HepG2 (cell line): ENCODE measurements at regions not wholly inside any gene's neighbourhood (a gene's known extent, or its start where the extent isn't known, plus 50 kb on each side); places are given as distances from the start of the nearest gene placed in this dataset.

Source experiments
- EZH2 ChIP-seq: conservative IDR thresholded peaks from 2 replicates; pipeline ENCODE4 v1.6.1; 2012; ENCODE audit warnings: mild to moderate bottlenecking, low read depth, low read length, moderate library complexity
- RFXANK ChIP-seq: IDR thresholded peaks from 2 replicates; pipeline ENCODE4 v1.6.1; 2016
- SOX6 ChIP-seq, 2 experiments: fragments of 450-650 bp in 1 of 2; sonication (generic) in 1 of 2; formaldehyde crosslinking in 1 of 2; IDR thresholded peaks; 2 replicates each; pipeline versions ENCODE4 v1.4.0 to v1.6.1; 2017 to 2020; ENCODE audit warnings: antibody characterized with exemption in 1 of 2, mild to moderate bottlenecking in 1 of 2, missing genetic modification reagents in 1 of 2
- TEAD2 ChIP-seq: sonication (generic); formaldehyde crosslinking; IDR thresholded peaks from 2 replicates; pipeline ENCODE4 v1.9.0; 2021; ENCODE audit warnings: missing genetic modification reagents
- ZBTB20 ChIP-seq: sonication (generic); formaldehyde crosslinking; IDR thresholded peaks from 2 replicates; pipeline ENCODE4 v1.8.1; 2023; ENCODE audit warnings: missing genetic modification reagents, low read depth, mild to moderate bottlenecking, borderline replicate concordance
- ZNF121 ChIP-seq: sonication (generic); formaldehyde crosslinking; IDR thresholded peaks from 2 replicates; pipeline ENCODE4 v1.5.0; 2020; ENCODE audit warnings: mild to moderate bottlenecking, missing genetic modification reagents
- ZNF205 ChIP-seq: IDR thresholded peaks from 2 replicates; pipeline ENCODE4 v1.6.1; 2018; ENCODE audit warnings: missing biosample characterization, missing genetic modification reagents
- ZNF263 ChIP-seq: sonication (generic); formaldehyde crosslinking; IDR thresholded peaks from 2 replicates; pipeline ENCODE4 v1.4.0; 2020; ENCODE audit warnings: missing genetic modification reagents
- TF ChIP-seq, protein P1 (sequence below): sonication (generic); formaldehyde crosslinking; IDR thresholded peaks from 2 replicates; pipeline ENCODE4 v1.8.0; 2022; ENCODE audit warnings: mild to moderate bottlenecking, missing genetic modification reagents; ENCODE audit not compliant: insufficient replicate concordance
- TF ChIP-seq, protein P2 (sequence below): IDR thresholded peaks from 2 replicates; pipeline ENCODE4 v1.6.1; 2016

DNA sequence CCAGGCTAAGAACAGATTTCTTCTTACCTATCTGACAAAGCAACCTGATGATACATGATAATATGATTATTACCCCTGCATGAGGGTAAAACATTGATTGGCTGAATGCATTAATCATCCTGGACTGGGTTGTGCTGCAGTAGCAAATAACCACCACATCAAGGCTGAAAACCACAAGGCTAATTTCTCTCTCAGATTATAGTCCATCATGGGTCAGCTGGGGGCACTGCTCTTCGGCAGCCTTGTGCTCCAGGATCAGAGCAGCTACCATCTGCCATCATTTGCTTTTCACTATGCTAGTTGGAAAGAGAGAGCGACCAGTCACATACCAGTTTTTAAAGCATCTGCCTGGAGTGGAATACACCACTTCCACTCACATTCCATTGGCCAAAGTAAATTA is 383.5 kb downstream of the RASEF start:
- TF ChIP-seq TEAD2 (CRISPR knock-in tag) (no peak), ZBTB20 (CRISPR knock-in tag) (no peak), ZNF121 (CRISPR knock-in tag) (no peak), ZNF205 (no peak), EZH2 (no peak), RFXANK (CRISPR knock-in tag) (no peak), SOX6 (IDR thresholded peaks at IDR 0.05) (no peak), SOX6 (CRISPR knock-in tag; IDR thresholded peaks at IDR 0.05) (no peak), ZNF263 (no peak)
- TF ChIP-seq, protein P1, sequence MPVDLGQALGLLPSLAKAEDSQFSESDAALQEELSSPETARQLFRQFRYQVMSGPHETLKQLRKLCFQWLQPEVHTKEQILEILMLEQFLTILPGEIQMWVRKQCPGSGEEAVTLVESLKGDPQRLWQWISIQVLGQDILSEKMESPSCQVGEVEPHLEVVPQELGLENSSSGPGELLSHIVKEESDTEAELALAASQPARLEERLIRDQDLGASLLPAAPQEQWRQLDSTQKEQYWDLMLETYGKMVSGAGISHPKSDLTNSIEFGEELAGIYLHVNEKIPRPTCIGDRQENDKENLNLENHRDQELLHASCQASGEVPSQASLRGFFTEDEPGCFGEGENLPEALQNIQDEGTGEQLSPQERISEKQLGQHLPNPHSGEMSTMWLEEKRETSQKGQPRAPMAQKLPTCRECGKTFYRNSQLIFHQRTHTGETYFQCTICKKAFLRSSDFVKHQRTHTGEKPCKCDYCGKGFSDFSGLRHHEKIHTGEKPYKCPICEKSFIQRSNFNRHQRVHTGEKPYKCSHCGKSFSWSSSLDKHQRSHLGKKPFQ (CRISPR knock-in tag) = no peak
- TF ChIP-seq, protein P2, sequence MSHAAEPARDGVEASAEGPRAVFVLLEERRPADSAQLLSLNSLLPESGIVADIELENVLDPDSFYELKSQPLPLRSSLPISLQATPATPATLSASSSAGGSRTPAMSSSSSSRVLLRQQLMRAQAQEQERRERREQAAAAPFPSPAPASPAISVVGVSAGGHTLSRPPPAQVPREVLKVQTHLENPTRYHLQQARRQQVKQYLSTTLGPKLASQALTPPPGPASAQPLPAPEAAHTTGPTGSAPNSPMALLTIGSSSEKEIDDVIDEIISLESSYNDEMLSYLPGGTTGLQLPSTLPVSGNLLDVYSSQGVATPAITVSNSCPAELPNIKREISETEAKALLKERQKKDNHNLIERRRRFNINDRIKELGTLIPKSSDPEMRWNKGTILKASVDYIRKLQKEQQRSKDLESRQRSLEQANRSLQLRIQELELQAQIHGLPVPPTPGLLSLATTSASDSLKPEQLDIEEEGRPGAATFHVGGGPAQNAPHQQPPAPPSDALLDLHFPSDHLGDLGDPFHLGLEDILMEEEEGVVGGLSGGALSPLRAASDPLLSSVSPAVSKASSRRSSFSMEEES (CRISPR knock-in tag) = no peak
